K562 (cell line): ENCODE measurements at regions not wholly inside any gene's neighbourhood (a gene's known extent, or its start where the extent isn't known, plus 50 kb on each side); places are given as distances from the start of the nearest gene placed in this dataset.

Experiments used
- ATAC-seq: fragments of 200-7000 bp; cut with Tn5 transposase; 3 replicates; pipeline ENCODE4 v1.9.1; 2020; ENCODE audit warnings: moderate library complexity
- BruUV-seq: library from RNA; stranded (reverse); fragments of 400-500 nt; replicated peaks from 2 replicates; lab custom pipeline; 2021; lab: Mats Ljungman, UMichigan
- CTCF ChIA-PET: fragments of 300-600 bp; formaldehyde crosslinking; extraction: SDS; loops from one replicate; lab custom pipeline; 2021; ENCODE audit warnings: low intra/inter-chr PET ratio; lab: Yijun Ruan, JAX
- POLR2A ChIA-PET: fragments of 300-600, 350-650 bp; sonication (Branson Sonifier 250); formaldehyde crosslinking; extraction: SDS; loops from one replicate; lab custom pipeline; 2021; ENCODE audit warnings: antibody characterized with exemption, inconsistent platforms; lab: Yijun Ruan, JAX
- DNase-seq, 4 experiments: peaks; one replicate each; pipeline versions ENCODE4 v3.0.0 to v3.0.0-alpha.2; 2011 to 2018; ENCODE audit warnings: low spot score in 3 of 4, mixed read lengths in 3 of 4; ENCODE audit errors: extremely low read depth in 1 of 4
- FAIRE-seq: peaks from 2 replicates; lab custom pipeline; 2011; peaks lifted over from hg19 to GRCh38; lab: Jason Lieb, UNC
- H2AFZ ChIP-seq: 2 replicates; pipeline ENCODE4 v1.6.0; 2011; ENCODE audit warnings: low read depth, low read length, control low read depth, inconsistent platforms
- H3K27ac ChIP-seq: fragments of 200-600 bp; 3 replicates; pipeline ENCODE4 v1.8.0; 2011; ENCODE audit warnings: low read depth, mild to moderate bottlenecking, control low read depth, inconsistent platforms, low read length, moderate library complexity, mixed read lengths; ENCODE audit errors: extremely low read depth
- H3K27me3 ChIP-seq, 2 experiments: fragments of 300-600 bp in 1 of 2; 2 replicates in 1 of 2; 3 replicates in 1 of 2; pipeline versions ENCODE4 v1.6.0 to v1.8.0; 2011; ENCODE audit warnings: inconsistent platforms in 2 of 2, low read length in 2 of 2, mild to moderate bottlenecking in 1 of 2, mixed read lengths in 1 of 2, moderate library complexity in 1 of 2; ENCODE audit not compliant: control insufficient read depth in 2 of 2, insufficient read depth in 2 of 2
- H3K36me3 ChIP-seq: fragments of 300-600 bp; 3 replicates; pipeline ENCODE4 v1.8.0; 2011; ENCODE audit warnings: mild to moderate bottlenecking, low read length, inconsistent platforms; ENCODE audit not compliant: control insufficient read depth, insufficient read depth
- H3K4me1 ChIP-seq, 2 experiments: fragments of 200-600 bp in 1 of 2; replicated peaks in 1 of 2; 2 replicates in 1 of 2; 3 replicates in 1 of 2; pipeline versions ENCODE4 v1.5.1 to v1.8.0; 2011; ENCODE audit warnings: inconsistent platforms in 2 of 2, low read length in 2 of 2, mild to moderate bottlenecking in 1 of 2, mixed read lengths in 1 of 2, moderate library complexity in 1 of 2; ENCODE audit not compliant: control insufficient read depth in 2 of 2, insufficient read depth in 2 of 2
- H3K4me2 ChIP-seq: 2 replicates; pipeline ENCODE4 v1.6.1; 2011; ENCODE audit warnings: low read length, control low read depth, inconsistent platforms, mixed read lengths; ENCODE audit not compliant: insufficient read depth
- H3K4me3 ChIP-seq: fragments of 200-600 bp; sonication (generic), shearing (Covaris generic); 2 replicates; pipeline ENCODE4 v1.5.1; 2016; ENCODE audit warnings: control low read depth, inconsistent platforms
- H3K79me2 ChIP-seq: fragments of 200-600 bp; 3 replicates; pipeline ENCODE4 v1.8.0; 2011; ENCODE audit warnings: low read length, inconsistent platforms; ENCODE audit not compliant: control insufficient read depth, insufficient read depth
- H3K9ac ChIP-seq, 2 experiments: 2 replicates each; pipeline versions ENCODE4 v1.6.0 to v1.6.1; 2011; ENCODE audit warnings: low read depth in 2 of 2, low read length in 2 of 2, control low read depth in 1 of 2, inconsistent platforms in 1 of 2, mild to moderate bottlenecking in 1 of 2, mixed read lengths in 1 of 2; ENCODE audit not compliant: insufficient read depth in 1 of 2
- H3K9me1 ChIP-seq: one replicate; pipeline ENCODE4 v1.6.0; 2011; ENCODE audit warnings: inconsistent platforms, mild to moderate bottlenecking, low read length, moderate library complexity; ENCODE audit not compliant: control insufficient read depth, insufficient read depth
- H3K9me3 ChIP-seq: replicated peaks from 2 replicates; pipeline ENCODE4 v1.5.1; 2011; ENCODE audit warnings: low read depth, low read length, inconsistent platforms; ENCODE audit not compliant: control insufficient read depth, insufficient read depth
- H4K20me1 ChIP-seq: replicated peaks from 2 replicates; pipeline ENCODE4 v1.6.1; 2011; ENCODE audit warnings: low read length, inconsistent platforms, mixed read lengths; ENCODE audit not compliant: control insufficient read depth, insufficient read depth
- CHD7 ChIP-seq: fragments of 200-600 bp; sonication (generic); IDR thresholded peaks from one replicate; pipeline ENCODE4 v1.6.1; 2012; ENCODE audit warnings: mild to moderate bottlenecking, low read depth, low read length, inconsistent platforms
- HLTF ChIP-seq: fragments of 450-650 bp; IDR thresholded peaks from 2 replicates; pipeline ENCODE4 v1.6.1; 2016
- ILF3 ChIP-seq: fragments of 450-650 bp; IDR thresholded peaks from 2 replicates; pipeline ENCODE4 v1.6.1; 2018; ENCODE audit warnings: antibody characterized with exemption, mild to moderate bottlenecking, moderate library complexity, borderline replicate concordance
- SRSF1 ChIP-seq: fragments of 200-400 bp; formaldehyde crosslinking; IDR thresholded peaks from 2 replicates; pipeline ENCODE4 v1.6.1; 2017; ENCODE audit warnings: mild to moderate bottlenecking, low read depth, low read length, moderate library complexity
- ZZZ3 ChIP-seq: fragments of 450-650 bp; IDR thresholded peaks from 2 replicates; pipeline ENCODE4 v1.6.1; 2016; ENCODE audit warnings: antibody characterized with exemption, mild to moderate bottlenecking, moderate library complexity
- WGBS: fragments of 100-300 bp; shearing (Covaris generic); methylation state at CpG from one replicate; pipeline ENCODE4 v1.1.6; 2016; ENCODE audit warnings: low coverage, mixed read lengths; ENCODE audit not compliant: insufficient coverage; ENCODE audit errors: missing lambda C conversion rate; 5-methylcytosine and 5-hydroxymethylcytosine counted together
- in situ Hi-C: fragments of 300-500 bp; cut with MboI; formaldehyde crosslinking; loops from 4 replicates; pipeline ENCODE4 v1.15.0; 2018; ENCODE audit warnings: inconsistent platforms, mixed read lengths
- intact Hi-C: fragments of 100-400 bp; cut with micrococcal nuclease; formaldehyde crosslinking; loops from 2 replicates; pipeline ENCODE4 v1.14.2; 2022

DNA sequence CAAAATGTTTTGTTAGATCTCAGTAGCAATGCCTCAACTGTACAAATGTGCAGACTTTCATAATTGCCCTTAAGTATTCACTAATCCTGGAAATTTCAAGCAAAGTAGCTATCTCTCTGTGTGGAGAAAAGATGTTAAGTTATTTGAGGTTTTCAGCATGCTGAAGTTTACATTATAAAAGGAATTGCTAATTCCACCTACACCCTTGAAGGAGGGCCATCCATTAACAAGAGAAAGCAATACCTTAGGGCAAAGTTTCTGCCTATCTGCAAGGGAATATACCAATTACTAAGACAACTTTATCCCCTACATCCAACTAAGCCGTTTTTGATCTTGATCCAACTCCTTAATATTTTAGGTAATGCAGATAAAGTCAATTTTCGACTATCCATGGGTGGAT is 380.7 kb upstream of the BTBD3 start:
- H3K36me3 ChIP-seq = no peaks in the 10 kb centered on the region
- 6% methylated on average over 2 of the region's 2 CpGs for WGBS
- H2AFZ ChIP-seq = no peak overlapping the region
- no peaks in the 10 kb centered on the region for H3K79me2 ChIP-seq
- FAIRE-seq (no peak), ATAC-seq (no peak), DNase-seq (no peak)
- H3K4me2 ChIP-seq = no peak overlapping the region
- H4K20me1 ChIP-seq = no peaks in the 10 kb centered on the region
- H3K9me1 ChIP-seq = no peaks in the 10 kb centered on the region
- no peaks in the 10 kb centered on the region for H3K27me3 ChIP-seq
- H3K27ac ChIP-seq = no peak overlapping the region
- in situ Hi-C loops (no loop called here), intact Hi-C loops (no loop called here)
- no peak overlapping the region for H3K9ac ChIP-seq
- no peak overlapping the region for H3K4me3 ChIP-seq
- no peaks in the 10 kb centered on the region for H3K9me3 ChIP-seq
- CTCF ChIA-PET = no interaction called here
- TF ChIP-seq ZZZ3 (no peak), SRSF1 (no peak), HLTF (no peak), CHD7 (no peak), ILF3 (no peak)
- no TSS peak for BruUV-seq
- H3K4me1 ChIP-seq = no peaks in the 10 kb centered on the region
- POLR2A ChIA-PET = no interaction called here
